T-helper 17 cell (primary cell): ENCODE measurements at regions not wholly inside any gene's neighbourhood (a gene's known extent, or its start where the extent isn't known, plus 50 kb on each side); places are given as distances from the start of the nearest gene placed in this dataset.

Experiments used
- ATAC-seq: fragments of 150-1000 bp; cut with Tn5 transposase; 2 replicates; pipeline ENCODE4 v1.10.0; 2021; ENCODE audit warnings: mild to moderate bottlenecking, moderate library complexity
- DNase-seq, 3 donors: peaks; one replicate each; pipeline versions ENCODE4 v3.0.0 to v3.0.0-alpha.2; 2020 to 2021
- H3K9me3 ChIP-seq: one replicate; pipeline ENCODE4 v1.7.0; 2013; ENCODE audit warnings: low read length, mild to moderate bottlenecking; ENCODE audit not compliant: control insufficient read depth, poor library complexity, severe bottlenecking
- H3K27ac Mint-ChIP-seq: one replicate; pipeline ENCODE4 v1.8.0; 2022; ENCODE audit warnings: mild to moderate bottlenecking, moderate library complexity, mixed read lengths
- H3K27me3 Mint-ChIP-seq: one replicate; pipeline ENCODE4 v1.8.0; 2022; ENCODE audit warnings: mixed read lengths
- H3K36me3 Mint-ChIP-seq: one replicate; pipeline ENCODE4 v1.8.0; 2022; ENCODE audit warnings: low read depth, mixed read lengths
- H3K4me1 Mint-ChIP-seq: one replicate; pipeline ENCODE4 v1.8.0; 2022; ENCODE audit warnings: mild to moderate bottlenecking, mixed read lengths
- H3K4me3 Mint-ChIP-seq: one replicate; pipeline ENCODE4 v1.8.0; 2022; ENCODE audit warnings: mild to moderate bottlenecking, moderate library complexity, mixed read lengths

DNA sequence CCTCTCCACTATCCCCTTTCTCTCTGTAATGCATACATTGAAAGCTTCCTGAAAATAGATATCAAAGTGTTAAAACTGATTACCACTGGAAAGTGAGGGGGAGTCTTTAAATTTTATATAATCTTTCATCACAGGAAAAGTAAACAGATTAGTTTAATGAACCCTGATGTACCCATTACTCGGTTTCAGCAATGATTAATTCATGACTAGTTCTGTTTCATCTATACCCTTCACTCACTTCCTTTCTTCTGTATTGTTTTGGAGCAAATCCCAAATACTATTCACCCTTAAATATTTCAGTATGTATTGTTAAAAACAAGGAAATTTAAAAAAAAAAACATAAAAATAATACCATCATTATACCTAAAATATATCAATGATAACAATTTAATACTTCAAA, 67.3 kb upstream of the TMCC3 start:
- H3K36me3 Mint-ChIP-seq = peaks cover 2% of the 10 kb centered on the region
- H3K27me3 Mint-ChIP-seq = peaks cover 34% of the 10 kb centered on the region
- ATAC-seq = no peak
- H3K9me3 ChIP-seq = no peaks in the 10 kb centered on the region
- no peak for DNase-seq
- H3K27ac Mint-ChIP-seq = no peak overlapping the region
- H3K4me1 Mint-ChIP-seq = no peaks in the 10 kb centered on the region
- H3K4me3 Mint-ChIP-seq = no peak overlapping the region

DNA sequence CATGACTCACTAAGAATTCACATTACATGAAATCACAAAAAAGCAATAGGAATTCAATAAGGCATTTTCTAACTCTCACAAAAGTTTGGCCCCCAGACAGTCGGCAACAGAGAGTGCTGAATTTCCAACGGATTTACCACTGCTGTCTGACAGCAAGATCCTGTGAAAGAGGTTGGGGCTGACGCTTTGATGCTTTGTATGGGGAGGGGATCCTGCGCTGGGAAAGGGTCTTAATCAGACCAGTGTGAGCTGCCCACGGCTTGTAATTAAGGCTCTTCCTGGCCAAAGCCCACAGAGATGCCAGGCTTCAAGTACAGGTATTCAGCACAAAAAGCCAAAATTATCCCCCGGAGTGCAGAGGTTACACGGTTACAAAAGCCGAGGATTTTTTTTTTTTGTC, 66.8 kb upstream of the TMCC3 start:
- ATAC-seq = no peak
- H3K27ac Mint-ChIP-seq = no peak overlapping the region
- H3K27me3 Mint-ChIP-seq = peaks cover 33% of the 10 kb centered on the region
- no peak overlapping the region for H3K4me3 Mint-ChIP-seq
- H3K4me1 Mint-ChIP-seq = no peaks in the 10 kb centered on the region
- DNase-seq = no peak
- H3K9me3 ChIP-seq = no peaks in the 10 kb centered on the region
- H3K36me3 Mint-ChIP-seq = peaks cover 2% of the 10 kb centered on the region

DNA sequence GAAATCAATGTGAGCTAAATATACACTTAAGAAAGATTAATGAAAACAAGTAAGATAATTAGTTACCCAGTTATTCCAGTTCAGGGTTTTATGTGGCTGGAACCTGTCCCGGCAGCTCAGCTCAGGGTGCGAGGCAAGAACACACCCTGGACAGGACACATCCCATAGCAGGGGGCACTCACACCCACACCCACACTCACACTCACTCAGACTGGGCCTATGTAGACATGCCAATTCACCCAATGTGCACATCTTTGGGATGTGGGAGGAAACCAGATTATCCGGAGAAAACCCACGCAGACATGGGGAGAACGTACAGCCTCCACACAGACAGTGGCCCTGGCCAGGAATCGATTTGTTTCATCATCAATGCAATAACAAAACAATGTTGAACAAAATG, 66.0 kb upstream of the TMCC3 start:
- peaks cover 2% of the 10 kb centered on the region for H3K36me3 Mint-ChIP-seq
- ATAC-seq (no peak), DNase-seq (no peak)
- no peaks in the 10 kb centered on the region for H3K9me3 ChIP-seq
- no peak overlapping the region for H3K4me3 Mint-ChIP-seq
- H3K27ac Mint-ChIP-seq = no peak overlapping the region
- H3K4me1 Mint-ChIP-seq = no peaks in the 10 kb centered on the region
- peaks cover 33% of the 10 kb centered on the region for H3K27me3 Mint-ChIP-seq

DNA sequence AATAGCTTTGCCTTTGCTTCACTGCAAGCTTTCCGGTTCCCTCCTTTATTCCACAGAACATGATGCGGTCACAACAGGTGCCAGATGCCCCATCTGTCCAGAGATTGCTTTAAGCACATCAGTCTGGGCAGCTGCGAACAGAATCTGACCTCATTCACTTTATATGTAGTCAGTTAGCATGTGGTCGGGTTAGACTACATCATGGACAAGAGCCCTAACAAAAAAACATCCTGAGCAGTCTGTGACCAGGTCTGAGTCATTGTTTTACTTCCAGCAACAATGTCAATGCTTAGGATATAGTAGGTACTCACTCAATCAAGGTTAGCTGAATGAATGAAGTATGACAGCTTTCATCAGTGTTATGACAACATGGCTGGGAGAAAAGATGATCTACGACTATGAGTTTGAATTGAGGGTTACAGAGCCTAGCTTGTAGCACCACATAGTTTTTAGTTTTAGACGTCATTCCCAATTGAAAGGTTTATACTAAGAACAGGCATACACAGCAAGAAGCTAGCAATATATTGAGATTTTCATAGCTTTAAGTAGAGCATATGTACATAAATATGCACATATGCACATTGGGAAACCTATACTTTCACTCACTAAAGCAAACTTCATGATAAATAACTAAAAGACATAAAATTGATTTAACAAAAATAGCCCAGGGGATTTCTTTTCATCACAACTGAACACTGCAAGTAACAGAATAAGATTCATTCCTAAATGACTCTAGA, 64.2 kb upstream of the TMCC3 start:
- H3K4me1 Mint-ChIP-seq = no peaks in the 10 kb centered on the region
- no peak for ATAC-seq
- no peaks in the 10 kb centered on the region for H3K9me3 ChIP-seq
- DNase-seq = no peak
- H3K27ac Mint-ChIP-seq = no peak overlapping the region
- H3K4me3 Mint-ChIP-seq = no peak overlapping the region
- H3K36me3 Mint-ChIP-seq = peaks cover 2% of the 10 kb centered on the region
- peaks cover 33% of the 10 kb centered on the region for H3K27me3 Mint-ChIP-seq

DNA sequence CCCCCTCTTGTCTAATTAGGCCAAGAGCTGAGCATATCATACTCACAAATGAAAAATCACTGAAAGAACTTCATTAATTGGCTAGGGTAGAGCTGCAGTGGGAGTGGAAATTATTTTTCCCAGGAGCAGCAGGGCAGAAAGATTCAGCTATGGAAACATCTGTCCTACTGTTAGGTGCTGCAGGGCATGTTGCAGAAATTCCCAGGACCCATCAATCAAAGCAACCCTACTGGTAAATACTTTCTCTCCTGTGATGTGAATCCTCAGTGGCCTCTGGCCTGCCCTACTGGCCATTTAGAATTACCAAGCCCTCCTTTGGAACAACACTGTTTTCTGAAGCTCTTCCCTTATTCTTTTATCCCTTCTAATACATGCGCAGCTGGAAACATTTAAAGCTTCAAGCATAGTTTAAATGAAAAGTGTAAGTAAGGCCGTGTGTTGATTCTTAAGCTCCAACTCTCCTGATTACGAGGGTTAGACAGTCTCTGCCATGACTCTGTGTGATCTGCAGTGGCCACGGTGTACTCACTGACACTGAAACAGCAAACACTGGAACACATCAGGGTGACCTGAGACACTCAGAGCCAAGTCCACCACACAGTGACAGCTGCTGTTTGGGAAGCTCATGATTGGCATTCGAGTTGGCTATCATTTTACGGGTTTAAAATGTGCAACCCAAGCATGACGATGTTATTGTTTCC, 62.6 kb upstream of the TMCC3 start:
- no peaks in the 10 kb centered on the region for H3K9me3 ChIP-seq
- Mint-ChIP-seq H3K27ac (no peak overlapping the region), H3K4me3 (no peak overlapping the region), H3K4me1 (no peaks in the 10 kb centered on the region), H3K27me3 (peaks cover 31% of the 10 kb centered on the region), H3K36me3 (no peaks in the 10 kb centered on the region)
- DNase-seq (no peak), ATAC-seq (no peak)

DNA sequence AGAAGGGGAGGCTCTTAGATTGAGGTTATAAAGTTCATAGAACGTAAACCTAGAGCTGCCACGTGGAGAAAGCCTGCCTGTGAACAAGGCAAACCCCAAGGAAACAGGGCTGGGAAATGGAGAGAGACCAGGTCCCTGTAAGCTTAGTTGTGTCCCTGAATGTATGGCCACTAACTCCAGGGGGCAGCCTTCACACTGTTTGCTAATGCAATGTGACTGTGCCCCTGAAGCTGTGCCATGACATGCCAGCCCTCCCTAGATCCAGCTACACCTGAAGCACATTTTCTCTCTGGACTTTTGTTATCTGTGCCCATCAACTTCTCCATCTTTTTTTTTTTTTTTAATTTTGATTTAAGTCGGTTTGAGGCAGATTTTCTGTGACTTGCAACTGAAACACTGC, 60.6 kb upstream of the TMCC3 start:
- no peaks in the 10 kb centered on the region for H3K4me1 Mint-ChIP-seq
- no peaks in the 10 kb centered on the region for H3K9me3 ChIP-seq
- H3K27ac Mint-ChIP-seq = no peak overlapping the region
- no peak for ATAC-seq
- no peaks in the 10 kb centered on the region for H3K36me3 Mint-ChIP-seq
- H3K27me3 Mint-ChIP-seq = peaks cover 33% of the 10 kb centered on the region
- DNase-seq = no peak
- H3K4me3 Mint-ChIP-seq = no peak overlapping the region

DNA sequence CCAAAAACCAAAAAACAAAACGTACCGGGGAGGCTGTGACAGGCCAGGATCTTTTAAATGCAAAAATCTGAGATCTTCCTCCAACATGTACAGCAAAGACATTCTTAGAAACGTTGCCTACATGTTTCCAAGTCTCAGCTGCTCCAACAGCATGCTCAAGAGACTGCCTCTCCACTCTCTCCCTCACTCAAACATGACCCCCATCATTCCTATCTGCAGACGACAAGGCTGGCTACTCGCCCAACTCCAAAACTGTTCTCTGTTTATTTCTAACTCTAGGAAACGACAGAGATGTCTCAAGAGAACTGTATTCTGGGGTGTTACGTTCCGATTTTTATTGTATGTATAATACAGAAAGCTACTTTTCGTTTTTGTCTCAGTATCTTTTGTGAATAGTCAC, 57.5 kb upstream of the TMCC3 start:
- DNase-seq (no peak), ATAC-seq (no peak)
- peaks cover 28% of the 10 kb centered on the region for H3K27me3 Mint-ChIP-seq
- H3K4me3 Mint-ChIP-seq = no peak overlapping the region
- H3K4me1 Mint-ChIP-seq = no peaks in the 10 kb centered on the region
- no peak overlapping the region for H3K27ac Mint-ChIP-seq
- H3K36me3 Mint-ChIP-seq = no peaks in the 10 kb centered on the region
- no peaks in the 10 kb centered on the region for H3K9me3 ChIP-seq

DNA sequence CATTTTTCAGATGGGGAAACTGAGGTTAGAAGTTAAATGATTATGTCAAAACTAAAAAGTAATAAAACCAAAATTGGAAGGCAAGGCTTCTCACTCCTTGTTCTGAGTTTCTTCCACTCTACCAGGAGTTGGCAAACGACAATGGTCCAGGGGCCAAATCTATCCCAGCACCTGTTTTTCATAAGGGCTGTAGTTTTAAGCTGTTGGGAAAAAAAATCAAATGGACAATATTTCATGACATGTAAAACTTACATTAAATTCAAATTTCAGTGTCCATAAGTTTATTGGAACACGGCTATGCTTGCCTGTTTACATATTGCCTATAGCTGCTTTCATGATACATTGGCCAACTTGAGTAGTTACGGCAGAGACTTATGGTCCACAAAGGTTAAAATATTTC, 56.7 kb upstream of the TMCC3 start:
- H3K4me3 Mint-ChIP-seq = no peak overlapping the region
- no peaks in the 10 kb centered on the region for H3K9me3 ChIP-seq
- H3K4me1 Mint-ChIP-seq = no peaks in the 10 kb centered on the region
- H3K36me3 Mint-ChIP-seq = no peaks in the 10 kb centered on the region
- peaks cover 28% of the 10 kb centered on the region for H3K27me3 Mint-ChIP-seq
- DNase-seq (no peak), ATAC-seq (no peak)
- H3K27ac Mint-ChIP-seq = no peak overlapping the region

DNA sequence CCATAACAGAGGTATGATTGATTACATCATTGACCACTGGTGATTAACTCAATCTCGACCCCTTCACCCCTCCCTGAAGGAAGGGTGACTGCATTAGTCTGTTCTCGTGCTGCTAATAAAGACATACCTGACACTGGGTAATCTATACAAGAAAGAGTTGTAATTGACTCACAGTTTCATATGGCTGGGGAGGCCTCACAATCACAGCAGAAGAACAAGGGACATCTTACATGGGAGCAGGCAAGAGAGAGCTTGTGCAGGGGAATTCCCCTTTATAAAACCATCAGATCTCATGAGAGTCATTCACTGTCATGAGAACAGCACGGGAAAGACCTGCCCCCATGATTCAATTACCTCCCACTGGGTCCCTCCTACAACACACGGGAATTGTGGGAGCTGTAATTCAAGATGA, 55.9 kb upstream of the TMCC3 start:
- no peak overlapping the region for H3K4me3 Mint-ChIP-seq
- H3K9me3 ChIP-seq = no peaks in the 10 kb centered on the region
- DNase-seq (no peak), ATAC-seq (no peak)
- H3K36me3 Mint-ChIP-seq = no peaks in the 10 kb centered on the region
- no peaks in the 10 kb centered on the region for H3K4me1 Mint-ChIP-seq
- peaks cover 32% of the 10 kb centered on the region for H3K27me3 Mint-ChIP-seq
- H3K27ac Mint-ChIP-seq = no peak overlapping the region

DNA sequence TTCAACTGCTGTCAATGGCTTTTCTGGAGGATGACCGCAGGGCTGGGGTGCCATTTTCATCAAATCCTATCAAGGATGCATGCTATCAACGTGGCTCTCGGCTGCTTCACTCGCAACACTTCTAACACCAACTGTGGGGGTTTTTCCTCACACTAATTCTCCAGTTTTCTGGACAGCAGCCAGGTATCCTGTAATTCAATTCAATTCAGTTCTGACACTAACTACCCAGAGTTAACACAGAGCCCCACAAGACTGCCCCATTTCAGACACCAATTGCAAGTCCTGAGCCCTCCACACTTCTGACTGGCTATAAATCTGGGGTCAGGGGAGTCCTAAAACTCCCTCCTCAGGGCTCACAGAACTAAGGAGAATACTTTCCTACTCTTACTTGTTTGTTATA, 55.3 kb upstream of the TMCC3 start:
- no peak for DNase-seq
- Mint-ChIP-seq H3K4me1 (no peaks in the 10 kb centered on the region), H3K36me3 (no peaks in the 10 kb centered on the region), H3K27me3 (peaks cover 36% of the 10 kb centered on the region), H3K4me3 (no peak overlapping the region), H3K27ac (no peak overlapping the region)
- ATAC-seq = no peak
- no peaks in the 10 kb centered on the region for H3K9me3 ChIP-seq

DNA sequence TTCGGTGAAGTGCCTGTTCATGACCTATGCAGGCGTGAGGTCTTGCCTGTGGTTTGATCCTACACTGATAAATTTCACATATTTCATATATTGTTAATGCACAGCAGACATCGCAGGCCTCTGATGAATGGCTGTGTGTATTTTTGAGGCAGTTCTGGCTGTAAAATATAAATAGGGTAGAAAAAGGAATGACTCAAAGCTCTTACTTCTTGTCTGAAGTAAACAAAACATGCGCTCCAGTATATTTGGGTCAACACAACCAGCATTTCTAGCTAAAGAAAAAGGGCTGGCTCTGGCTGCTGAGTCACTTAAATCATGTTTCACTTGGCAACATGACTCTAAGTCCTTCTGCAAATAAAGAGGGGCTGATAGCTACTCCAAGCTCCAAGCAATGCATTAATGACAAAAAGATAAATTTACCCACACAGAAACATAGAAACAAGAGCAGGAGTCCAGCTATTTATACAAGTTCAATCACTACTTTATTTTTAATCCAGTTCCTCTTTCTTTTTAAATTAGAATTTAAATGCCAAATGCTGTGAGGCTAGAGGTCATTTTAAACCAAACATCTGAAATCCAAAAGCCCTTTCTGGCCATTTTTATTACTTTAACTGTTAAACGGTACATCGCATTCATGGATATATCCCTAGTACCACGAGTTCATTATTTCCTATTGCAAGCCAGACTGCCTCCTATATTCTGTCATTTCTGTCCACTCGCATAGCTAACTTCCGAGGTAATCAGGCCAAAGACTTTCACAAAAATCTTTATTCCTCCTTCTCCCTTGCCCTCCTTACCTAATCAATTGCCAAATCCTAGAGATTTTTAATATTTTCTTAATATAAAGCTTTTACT, 54.3 kb upstream of the TMCC3 start:
- Mint-ChIP-seq H3K27me3 (peaks cover 39% of the 10 kb centered on the region), H3K4me1 (no peaks in the 10 kb centered on the region), H3K27ac (no peak overlapping the region), H3K4me3 (no peak overlapping the region), H3K36me3 (no peaks in the 10 kb centered on the region)
- no peak for ATAC-seq
- DNase-seq = no peak
- H3K9me3 ChIP-seq = no peaks in the 10 kb centered on the region

DNA sequence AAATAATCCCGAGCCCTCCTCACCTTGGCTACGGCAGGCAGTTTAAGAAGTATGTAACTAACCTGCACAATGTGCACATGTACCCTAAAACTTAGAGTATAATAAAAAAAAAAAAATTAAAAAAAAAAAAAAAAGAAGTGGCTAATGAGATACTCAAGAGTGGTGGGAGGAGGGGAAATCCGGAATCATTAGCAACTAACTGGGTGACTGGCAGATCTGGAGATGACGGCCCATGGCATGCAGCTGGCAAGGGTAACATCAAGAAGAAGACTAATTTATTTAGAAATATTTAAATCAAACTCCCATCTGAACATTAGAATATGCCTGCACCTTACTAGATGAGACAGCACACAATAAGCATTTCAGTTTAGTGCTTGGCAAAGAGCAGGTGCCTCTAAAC, 52.3 kb upstream of the TMCC3 start:
- H3K9me3 ChIP-seq = no peaks in the 10 kb centered on the region
- ATAC-seq = no peak
- H3K27ac Mint-ChIP-seq = no peak overlapping the region
- H3K4me1 Mint-ChIP-seq = no peaks in the 10 kb centered on the region
- peaks cover 41% of the 10 kb centered on the region for H3K27me3 Mint-ChIP-seq
- DNase-seq = no peak
- H3K4me3 Mint-ChIP-seq = no peak overlapping the region
- H3K36me3 Mint-ChIP-seq = no peaks in the 10 kb centered on the region

DNA sequence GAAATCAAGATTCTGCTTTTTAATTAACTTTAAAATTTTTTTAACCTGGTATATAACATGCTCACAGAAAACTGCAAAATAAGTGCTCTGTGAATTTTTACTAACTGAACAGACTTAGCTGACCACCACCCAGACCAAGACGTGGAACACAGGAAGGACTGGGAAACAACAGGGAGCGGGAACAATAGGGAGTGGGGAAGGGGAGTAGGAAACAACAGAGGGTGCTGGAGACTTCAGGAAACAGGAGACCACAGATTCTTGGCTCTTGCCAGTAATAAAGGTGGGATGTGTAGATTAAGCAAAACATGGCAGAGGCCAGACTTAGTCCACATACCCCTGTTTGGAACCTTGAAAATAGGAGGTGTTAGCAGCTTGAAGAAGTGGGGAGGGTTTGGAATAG, 51.4 kb upstream of the TMCC3 start:
- no peak for ATAC-seq

More for the DNA sequence above, 51.4 kb upstream of the TMCC3 start:
- H3K9me3 ChIP-seq = no peaks in the 10 kb centered on the region
- Mint-ChIP-seq H3K4me1 (no peaks in the 10 kb centered on the region), H3K36me3 (no peaks in the 10 kb centered on the region), H3K4me3 (no peak overlapping the region), H3K27me3 (peaks cover 38% of the 10 kb centered on the region), H3K27ac (no peak overlapping the region)
- DNase-seq = no peak
